GM10248 (cell line): ENCODE measurements at regions not wholly inside any gene's neighbourhood (a gene's known extent, or its start where the extent isn't known, plus 50 kb on each side); places are given as distances from the start of the nearest gene placed in this dataset.

Experiments used
- CTCF ChIA-PET: fragments of 300-600 bp; sonication (Branson Sonifier 250); formaldehyde crosslinking; extraction: SDS; loops from one replicate; lab custom pipeline; 2021; ENCODE audit warnings: antibody characterized with exemption; lab: Yijun Ruan, JAX
- POLR2A ChIA-PET: fragments of 350-650 bp; sonication (Branson Sonifier 250); formaldehyde crosslinking; extraction: SDS; loops from one replicate; lab custom pipeline; 2020; ENCODE audit warnings: antibody characterized with exemption; lab: Yijun Ruan, JAX
- DNase-seq: peaks from one replicate; pipeline ENCODE4 v3.0.0; 2012; ENCODE audit errors: extremely low spot score
- TF ChIP-seq, protein P1 (sequence below): IDR thresholded peaks from 2 replicates; pipeline ENCODE4 v1.5.1; 2012; ENCODE audit warnings: mild to moderate bottlenecking, low read depth; ENCODE audit errors: extremely low read depth, missing control alignments, control extremely low read depth

DNA sequence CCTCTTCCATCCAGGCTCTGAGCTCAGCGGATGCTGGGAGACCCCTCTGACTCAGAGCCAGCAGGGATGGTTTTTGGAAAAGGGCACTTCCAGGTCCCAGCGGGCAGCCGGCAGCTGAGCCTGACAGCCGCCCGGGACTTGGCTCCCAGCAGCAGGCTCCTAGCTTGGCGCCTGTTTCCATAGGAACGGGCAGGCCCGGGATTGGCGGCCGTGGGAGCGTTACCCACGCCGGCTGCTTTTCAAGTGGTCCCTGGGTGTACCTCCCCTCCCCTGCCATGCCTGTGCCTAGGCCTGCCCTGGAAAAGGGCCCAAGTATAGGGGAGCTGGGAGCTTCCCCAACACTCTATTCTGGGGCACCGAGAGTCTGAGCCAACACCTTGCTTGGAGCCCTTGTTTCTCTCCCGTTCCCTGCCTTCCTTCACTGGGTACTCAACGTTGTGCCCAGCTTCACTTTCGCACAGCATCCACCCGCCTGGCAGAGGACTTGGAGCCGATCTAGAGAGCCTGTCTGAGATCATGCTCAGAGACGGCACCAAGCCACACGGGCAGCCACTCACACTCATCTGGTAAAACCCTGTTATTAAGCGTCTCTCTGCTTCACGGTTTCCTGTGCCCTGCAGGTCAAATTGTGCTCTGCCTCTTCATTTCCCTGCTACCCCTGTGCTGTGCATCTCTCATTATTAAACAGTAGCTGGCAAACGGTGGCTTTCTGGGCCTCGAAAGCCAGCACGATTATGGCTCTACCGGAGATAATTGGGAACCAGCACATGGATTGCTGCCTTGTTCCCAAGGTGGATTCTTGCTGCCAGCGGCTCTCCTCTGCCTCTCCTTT is 521.5 kb downstream of the BCOR start:
- CTCF ChIA-PET = no interaction called here
- TF ChIP-seq, protein P1, sequence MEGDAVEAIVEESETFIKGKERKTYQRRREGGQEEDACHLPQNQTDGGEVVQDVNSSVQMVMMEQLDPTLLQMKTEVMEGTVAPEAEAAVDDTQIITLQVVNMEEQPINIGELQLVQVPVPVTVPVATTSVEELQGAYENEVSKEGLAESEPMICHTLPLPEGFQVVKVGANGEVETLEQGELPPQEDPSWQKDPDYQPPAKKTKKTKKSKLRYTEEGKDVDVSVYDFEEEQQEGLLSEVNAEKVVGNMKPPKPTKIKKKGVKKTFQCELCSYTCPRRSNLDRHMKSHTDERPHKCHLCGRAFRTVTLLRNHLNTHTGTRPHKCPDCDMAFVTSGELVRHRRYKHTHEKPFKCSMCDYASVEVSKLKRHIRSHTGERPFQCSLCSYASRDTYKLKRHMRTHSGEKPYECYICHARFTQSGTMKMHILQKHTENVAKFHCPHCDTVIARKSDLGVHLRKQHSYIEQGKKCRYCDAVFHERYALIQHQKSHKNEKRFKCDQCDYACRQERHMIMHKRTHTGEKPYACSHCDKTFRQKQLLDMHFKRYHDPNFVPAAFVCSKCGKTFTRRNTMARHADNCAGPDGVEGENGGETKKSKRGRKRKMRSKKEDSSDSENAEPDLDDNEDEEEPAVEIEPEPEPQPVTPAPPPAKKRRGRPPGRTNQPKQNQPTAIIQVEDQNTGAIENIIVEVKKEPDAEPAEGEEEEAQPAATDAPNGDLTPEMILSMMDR = no peak
- no peak for DNase-seq
- POLR2A ChIA-PET = no interaction called here

DNA sequence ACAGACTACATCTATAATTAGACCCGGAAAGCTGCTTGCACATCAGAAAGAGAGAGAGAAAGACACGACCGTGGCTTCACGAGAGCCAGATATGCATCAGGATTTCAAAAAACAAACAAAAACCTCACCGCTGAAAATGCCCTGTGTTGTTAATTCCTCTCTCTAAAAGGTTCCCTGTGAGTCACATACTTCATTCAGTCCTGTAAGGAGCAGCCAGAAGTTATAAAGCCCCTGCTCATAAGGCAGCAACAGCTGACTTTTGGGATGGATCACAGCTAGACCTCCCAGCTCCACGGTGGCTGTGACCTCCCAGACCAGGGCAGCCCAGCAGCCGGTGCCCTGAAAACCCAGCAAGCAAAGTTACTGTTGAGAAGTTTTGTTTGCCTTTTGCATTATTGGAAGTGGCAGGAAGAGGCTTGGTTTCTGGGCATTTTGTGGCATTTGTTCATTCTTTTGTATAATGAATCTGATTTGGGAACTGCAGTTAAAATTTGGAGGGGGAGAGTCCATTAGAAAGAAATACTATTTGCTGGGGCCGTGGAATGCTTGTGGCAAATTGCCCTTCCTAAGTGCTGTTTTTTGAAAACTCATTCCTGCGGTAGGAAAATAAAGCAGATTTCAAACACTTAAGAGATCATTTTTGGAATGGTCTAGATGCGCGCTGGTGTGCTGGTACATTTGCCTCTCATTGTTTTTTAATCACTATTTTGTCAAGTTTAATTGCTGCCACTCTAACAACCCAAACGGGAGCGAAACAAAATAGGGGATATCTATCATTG is 520.4 kb downstream of the BCOR start:
- no peak for DNase-seq
- TF ChIP-seq, protein P1 = no peak
- CTCF ChIA-PET = no interaction called here
- POLR2A ChIA-PET = no interaction called here

DNA sequence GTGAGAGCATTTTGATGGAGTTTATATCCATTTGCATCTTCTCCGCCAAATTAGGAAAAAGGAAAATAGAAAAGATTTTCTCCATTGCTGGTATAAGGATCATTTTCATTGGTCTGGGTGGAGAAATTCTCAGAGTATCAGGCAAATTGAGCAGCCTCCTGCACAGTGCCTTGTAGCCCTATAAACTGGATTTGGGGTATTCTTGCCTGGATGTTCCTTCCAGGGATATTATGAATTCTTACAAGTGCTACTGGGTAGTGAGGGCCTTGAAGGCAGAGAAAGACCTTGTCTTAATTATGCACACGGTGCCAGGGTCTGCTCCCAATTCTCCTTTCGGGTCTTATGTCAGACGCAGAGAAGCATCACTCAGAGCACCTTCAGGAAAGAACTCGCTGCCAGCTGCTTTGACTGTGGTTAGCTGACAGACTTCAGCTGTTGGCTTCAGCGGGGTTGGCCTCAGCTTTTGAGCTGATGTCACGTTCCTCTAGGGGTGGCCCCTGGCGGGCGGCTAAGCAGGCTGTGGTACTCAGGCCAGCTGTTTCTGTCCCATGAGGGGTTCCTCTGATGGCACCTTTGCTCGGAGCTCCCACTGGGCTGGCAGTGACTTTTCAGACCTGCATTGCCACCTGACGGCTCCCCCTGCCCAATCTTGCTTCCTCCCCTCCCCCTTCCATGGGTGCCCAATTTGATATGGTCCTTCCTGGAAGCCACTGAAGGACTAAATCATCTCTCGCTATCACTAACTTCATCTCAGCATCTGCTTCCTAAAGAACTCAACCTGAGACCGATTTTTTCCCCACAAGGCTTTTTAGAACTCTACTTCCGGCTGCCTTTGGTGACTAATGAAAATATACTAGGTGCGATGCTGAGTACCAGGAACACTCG is 519.5 kb downstream of the BCOR start:
- ChIA-PET POLR2A (no interaction called here), CTCF (no interaction called here)
- TF ChIP-seq, protein P1 = no peak
- DNase-seq = peak; percentile 39

DNA sequence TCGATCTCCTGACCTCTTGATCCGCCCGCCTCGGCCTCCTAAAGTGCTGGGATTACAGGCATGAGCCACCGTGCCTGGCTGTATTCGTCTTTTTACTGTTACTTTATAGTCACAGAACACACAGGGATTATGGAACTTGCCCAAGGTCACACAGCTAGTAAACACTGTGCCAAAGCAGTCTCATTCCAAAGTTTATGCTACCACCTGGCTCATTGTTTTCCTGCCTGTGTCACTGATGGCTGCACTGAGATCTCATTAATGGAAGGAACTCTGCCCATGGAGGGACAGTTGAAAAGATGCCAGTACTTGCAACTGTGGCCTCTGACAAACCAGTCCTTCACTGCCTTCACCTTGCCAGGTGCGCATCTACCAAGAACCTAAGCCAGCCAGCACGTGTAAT is 517.7 kb downstream of the BCOR start:
- TF ChIP-seq, protein P1 = no peak
- no peak for DNase-seq
- POLR2A ChIA-PET = no interaction called here
- CTCF ChIA-PET = no interaction called here

DNA sequence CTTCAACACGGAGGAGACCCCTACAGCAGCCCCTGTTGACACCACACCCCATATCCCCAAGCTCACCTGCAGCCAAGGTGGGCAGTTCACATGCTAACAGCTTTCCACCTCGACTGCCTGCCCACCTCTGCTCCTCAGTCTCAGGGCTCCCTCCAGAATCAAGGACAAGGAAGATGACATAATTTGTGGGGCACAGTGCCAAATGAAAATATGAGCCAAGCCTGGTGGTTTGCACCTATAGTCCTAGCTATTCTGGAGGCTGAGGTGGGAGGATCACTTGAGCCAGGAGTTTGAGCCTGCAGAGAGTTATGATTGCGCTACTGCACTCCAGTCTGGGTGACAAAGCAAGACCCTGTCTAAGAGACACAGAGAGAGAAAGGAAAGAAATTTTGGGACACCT is 516.3 kb downstream of the BCOR start:
- DNase-seq = no peak
- TF ChIP-seq, protein P1 = no peak
- ChIA-PET CTCF (no interaction called here), POLR2A (no interaction called here)

DNA sequence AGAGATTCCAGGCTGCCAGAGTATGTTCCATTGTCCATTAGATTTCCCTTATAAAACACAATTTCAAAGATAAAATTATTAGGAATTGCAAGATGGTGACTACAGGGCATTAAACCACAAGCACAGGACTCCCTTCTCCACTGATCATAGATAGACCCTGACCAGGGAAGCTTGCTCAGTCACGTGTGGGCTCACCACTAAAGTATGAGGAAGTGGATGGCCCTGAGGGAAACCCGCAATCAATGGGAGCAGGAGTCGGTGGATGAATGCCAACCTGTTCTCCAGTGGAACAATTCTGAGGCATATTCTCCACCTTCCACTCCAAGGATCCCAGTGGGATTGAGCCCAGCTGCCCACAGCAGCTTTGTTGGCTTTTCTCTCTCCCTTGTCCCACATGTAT is 515.7 kb downstream of the BCOR start:
- no peak for DNase-seq
- TF ChIP-seq, protein P1 = no peak
- ChIA-PET POLR2A (no interaction called here), CTCF (interaction anchor here (1.2 kb wide), 1 partner anchor 320 kb away, joined by 3 read pairs; no protein-coding TSS in a partner anchor)
